ENCODE measurements at regions not wholly inside any gene's neighbourhood (a gene's known extent, or its start where the extent isn't known, plus 50 kb on each side); places are given as distances from the start of the nearest gene placed in this dataset.

DNA sequence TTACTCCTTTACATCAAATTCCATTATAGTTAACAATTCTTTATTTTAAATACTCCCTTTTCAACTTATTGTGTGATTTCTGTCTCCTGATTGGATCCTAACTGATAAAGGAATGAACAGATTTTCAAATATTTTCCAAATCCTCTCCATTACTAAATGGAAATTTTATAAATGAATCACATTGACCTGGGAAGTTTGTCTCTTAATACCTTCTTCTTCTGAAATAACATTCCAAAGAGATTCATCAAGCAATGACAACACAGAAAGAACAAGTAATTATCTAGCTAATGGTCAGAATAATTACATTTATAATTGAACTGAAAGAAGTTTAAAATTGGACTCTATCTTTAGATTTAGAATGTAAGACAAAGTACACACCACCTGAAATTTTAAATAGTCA is 515.4 kb upstream of the PTCHD4 start:
- TF ChIP-seq EP300 (IDR thresholded peaks at IDR 0.05) = no peak
- TF ChIP-seq, protein P1, sequence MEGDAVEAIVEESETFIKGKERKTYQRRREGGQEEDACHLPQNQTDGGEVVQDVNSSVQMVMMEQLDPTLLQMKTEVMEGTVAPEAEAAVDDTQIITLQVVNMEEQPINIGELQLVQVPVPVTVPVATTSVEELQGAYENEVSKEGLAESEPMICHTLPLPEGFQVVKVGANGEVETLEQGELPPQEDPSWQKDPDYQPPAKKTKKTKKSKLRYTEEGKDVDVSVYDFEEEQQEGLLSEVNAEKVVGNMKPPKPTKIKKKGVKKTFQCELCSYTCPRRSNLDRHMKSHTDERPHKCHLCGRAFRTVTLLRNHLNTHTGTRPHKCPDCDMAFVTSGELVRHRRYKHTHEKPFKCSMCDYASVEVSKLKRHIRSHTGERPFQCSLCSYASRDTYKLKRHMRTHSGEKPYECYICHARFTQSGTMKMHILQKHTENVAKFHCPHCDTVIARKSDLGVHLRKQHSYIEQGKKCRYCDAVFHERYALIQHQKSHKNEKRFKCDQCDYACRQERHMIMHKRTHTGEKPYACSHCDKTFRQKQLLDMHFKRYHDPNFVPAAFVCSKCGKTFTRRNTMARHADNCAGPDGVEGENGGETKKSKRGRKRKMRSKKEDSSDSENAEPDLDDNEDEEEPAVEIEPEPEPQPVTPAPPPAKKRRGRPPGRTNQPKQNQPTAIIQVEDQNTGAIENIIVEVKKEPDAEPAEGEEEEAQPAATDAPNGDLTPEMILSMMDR (IDR thresholded peaks at IDR 0.05) = no peak

Data from gastroesophageal sphincter (tissue), 3 donors.